CD4-positive, alpha-beta memory T cell (primary cell): ENCODE measurements at regions not wholly inside any gene's neighbourhood (a gene's known extent, or its start where the extent isn't known, plus 50 kb on each side); places are given as distances from the start of the nearest gene placed in this dataset.

ENCODE experiments used
- CTCF ChIA-PET: fragments of 350-600 bp; sonication (Branson Sonifier 250); formaldehyde crosslinking; loops from one replicate; lab custom pipeline; 2021; ENCODE audit warnings: inconsistent platforms; ENCODE audit not compliant: partially characterized antibody; lab: Charles Lee
- POLR2A ChIA-PET: fragments of 350-600 bp; sonication (Branson Sonifier 250); formaldehyde crosslinking; loops from one replicate; lab custom pipeline; 2021; ENCODE audit not compliant: partially characterized antibody; lab: Charles Lee
- DNase-seq, 5 donors: peaks; one replicate each; pipeline versions ENCODE4 v3.0.0 to v3.0.0-alpha.2; 2020 to 2022; ENCODE audit warnings: mixed read lengths in 1 of 5
- H3K27ac ChIP-seq: one replicate; pipeline ENCODE4 v1.7.0; 2013; ENCODE audit warnings: low read depth, low read length
- H3K27me3 ChIP-seq: 2 replicates; pipeline ENCODE4 v1.7.0; 2013; ENCODE audit warnings: mild to moderate bottlenecking, low read length, moderate library complexity; ENCODE audit not compliant: insufficient read depth
- H3K36me3 ChIP-seq: 2 replicates; pipeline ENCODE4 v1.7.0; 2013; ENCODE audit warnings: mild to moderate bottlenecking, low read length, moderate library complexity; ENCODE audit not compliant: insufficient read depth
- H3K4me1 ChIP-seq: 2 replicates; pipeline ENCODE4 v1.7.0; 2013; ENCODE audit warnings: mild to moderate bottlenecking, low read length, moderate library complexity; ENCODE audit not compliant: insufficient read depth
- H3K4me3 ChIP-seq, 2 donors: one replicate each; pipeline ENCODE4 v1.7.0; 2013; ENCODE audit warnings: low read length in 2 of 2, mild to moderate bottlenecking in 1 of 2
- H3K9me3 ChIP-seq, 2 donors: one replicate each; pipeline ENCODE4 v1.7.0; 2013; ENCODE audit warnings: low read length in 2 of 2, control low read depth in 1 of 2; ENCODE audit not compliant: control insufficient read depth in 1 of 2
- H3K27ac Mint-ChIP-seq, 7 donors: one replicate each; pipeline ENCODE4 v1.8.0; 2020 to 2021; ENCODE audit warnings: mixed read lengths in 7 of 7, mild to moderate bottlenecking in 6 of 7, inconsistent platforms in 3 of 7, moderate library complexity in 3 of 7
- H3K27me3 Mint-ChIP-seq, 2 donors: one replicate each; pipeline ENCODE4 v1.8.0; 2020 to 2021; ENCODE audit warnings: mixed read lengths in 2 of 2
- H3K36me3 Mint-ChIP-seq, 2 donors: one replicate each; pipeline ENCODE4 v1.8.0; 2020 to 2021; ENCODE audit warnings: mixed read lengths in 2 of 2, inconsistent platforms in 1 of 2, mild to moderate bottlenecking in 1 of 2
- H3K4me1 Mint-ChIP-seq, 4 donors: one replicate each; pipeline ENCODE4 v1.8.0; 2020 to 2021; ENCODE audit warnings: mixed read lengths in 4 of 4, mild to moderate bottlenecking in 1 of 4
- H3K4me3 Mint-ChIP-seq, 8 donors: one replicate each; pipeline ENCODE4 v1.8.0; 2020 to 2021; ENCODE audit warnings: mixed read lengths in 8 of 8, mild to moderate bottlenecking in 7 of 8, moderate library complexity in 6 of 8, inconsistent platforms in 3 of 8
- H3K9me3 Mint-ChIP-seq, 8 donors: one replicate each; pipeline ENCODE4 v1.8.0; 2020 to 2021; ENCODE audit warnings: mixed read lengths in 8 of 8, mild to moderate bottlenecking in 5 of 8, inconsistent platforms in 3 of 8, moderate library complexity in 1 of 8
- intact Hi-C: fragments of 100-400 bp; cut with micrococcal nuclease; formaldehyde crosslinking; loops from one replicate; pipeline ENCODE4 v1.15.1; 2023

DNA sequence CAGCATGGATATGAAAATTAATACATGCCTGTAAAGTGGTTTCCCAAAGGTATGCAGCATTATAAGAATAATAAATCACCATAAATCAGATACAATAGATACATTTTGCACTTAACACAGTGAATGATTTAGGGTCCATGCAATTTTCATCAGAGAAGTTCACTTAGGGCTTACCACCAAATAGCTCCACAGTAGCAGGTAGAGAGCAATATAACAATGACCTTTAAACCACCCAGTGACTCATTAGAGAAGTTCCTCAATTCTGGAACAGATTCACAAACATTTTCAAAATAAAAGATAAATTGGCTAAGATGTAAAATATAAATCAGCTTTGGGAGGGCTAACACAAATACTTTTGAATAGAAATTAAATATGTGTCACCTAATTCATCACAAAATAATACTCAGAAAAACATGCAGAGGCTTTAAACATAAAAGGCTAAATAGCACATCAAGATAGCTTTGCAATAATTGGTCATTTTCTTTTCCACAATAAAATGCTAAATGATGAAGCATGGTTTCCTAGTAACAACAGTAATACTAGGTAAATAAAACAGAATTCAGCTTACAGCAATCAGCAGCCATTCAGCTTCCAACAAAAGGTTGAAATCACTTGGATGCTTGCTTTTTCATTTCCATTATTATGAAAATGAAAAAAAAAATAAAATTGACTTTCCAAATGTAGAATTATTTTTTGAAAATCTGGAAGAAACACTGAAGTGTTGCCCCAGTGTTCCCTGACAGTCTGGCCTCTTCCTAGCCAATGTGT lies 84.3 kb upstream of the NBEA start:
- no peak overlapping the region for H3K4me3 Mint-ChIP-seq
- Histone ChIP-seq H3K27me3 (no peaks in the 10 kb centered on the region), H3K9me3 (no peaks in the 10 kb centered on the region), H3K4me3 (no peak overlapping the region), H3K27ac (no peak overlapping the region), H3K36me3 (no peaks in the 10 kb centered on the region), H3K4me1 (no peaks in the 10 kb centered on the region)
- no peak for DNase-seq
- H3K36me3 Mint-ChIP-seq = no peaks in the 10 kb centered on the region
- ChIA-PET POLR2A (no interaction called here), CTCF (no interaction called here)
- no peaks in the 10 kb centered on the region for H3K4me1 Mint-ChIP-seq
- H3K27me3 Mint-ChIP-seq = no peaks in the 10 kb centered on the region
- H3K9me3 Mint-ChIP-seq = peaks cover 0 to 7% (median 2%) of the 10 kb centered on the region in 8 donors
- no peak overlapping the region for H3K27ac Mint-ChIP-seq
- intact Hi-C loops = no loop called here

DNA sequence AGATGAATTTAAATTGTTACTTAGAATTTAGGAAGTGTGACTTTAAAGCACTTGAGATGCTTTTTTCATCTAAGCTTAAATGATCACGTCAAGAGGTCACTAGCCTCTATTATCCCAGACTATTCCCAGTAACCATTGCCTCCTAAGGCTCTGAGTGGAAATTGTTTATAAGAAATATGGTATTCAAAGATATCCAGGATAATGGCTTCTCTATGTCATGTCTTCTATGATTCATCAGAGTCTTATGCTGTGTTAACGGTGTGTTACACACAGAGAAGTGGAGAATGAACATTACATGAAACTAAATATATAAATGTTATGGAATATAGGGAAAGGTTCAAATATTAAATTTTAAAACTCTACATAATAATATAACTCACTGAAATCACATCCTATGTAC lies 79.8 kb upstream of the NBEA start:
- H3K36me3 ChIP-seq = no peaks in the 10 kb centered on the region
- no peaks in the 10 kb centered on the region for H3K4me1 ChIP-seq
- H3K9me3 Mint-ChIP-seq = peaks cover 0 to 7% (median 0%) of the 10 kb centered on the region in 8 donors
- no peaks in the 10 kb centered on the region for H3K36me3 Mint-ChIP-seq
- intact Hi-C loops = no loop called here
- no peaks in the 10 kb centered on the region for H3K27me3 ChIP-seq
- H3K27ac ChIP-seq = no peak overlapping the region
- CTCF ChIA-PET = no interaction called here
- no peaks in the 10 kb centered on the region for H3K9me3 ChIP-seq
- H3K27ac Mint-ChIP-seq = no peak overlapping the region
- no peak overlapping the region for H3K4me3 ChIP-seq
- POLR2A ChIA-PET = no interaction called here
- H3K4me1 Mint-ChIP-seq = no peaks in the 10 kb centered on the region
- H3K27me3 Mint-ChIP-seq = no peaks in the 10 kb centered on the region
- no peak overlapping the region for H3K4me3 Mint-ChIP-seq
- DNase-seq = no peak

DNA sequence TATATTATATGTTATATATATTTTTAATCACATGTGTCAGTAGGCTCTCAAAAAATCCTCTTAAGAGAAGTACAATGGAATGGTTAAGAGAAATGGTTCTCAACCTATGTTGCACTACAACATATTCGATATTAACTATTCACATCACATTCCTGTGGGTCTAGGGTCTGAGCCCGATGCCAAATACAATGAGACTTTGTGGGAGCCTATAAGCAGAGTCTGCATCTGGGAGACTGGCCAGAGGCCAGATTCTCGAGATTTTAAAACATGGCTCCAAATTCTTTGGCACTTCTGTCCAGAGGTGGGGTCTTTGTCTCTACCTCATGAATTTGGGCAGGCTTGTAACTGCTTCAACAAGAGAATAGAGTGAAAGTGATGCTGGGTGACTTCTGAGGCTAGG lies 79.4 kb upstream of the NBEA start:
- Mint-ChIP-seq H3K9me3 (peaks cover 0 to 7% (median 0%) of the 10 kb centered on the region in 8 donors), H3K36me3 (no peaks in the 10 kb centered on the region), H3K27me3 (no peaks in the 10 kb centered on the region), H3K4me1 (no peaks in the 10 kb centered on the region), H3K27ac (no peak overlapping the region), H3K4me3 (no peak overlapping the region)
- H3K4me1 ChIP-seq = no peaks in the 10 kb centered on the region
- H3K27me3 ChIP-seq = no peaks in the 10 kb centered on the region
- intact Hi-C loops = no loop called here
- H3K9me3 ChIP-seq = no peaks in the 10 kb centered on the region
- H3K27ac ChIP-seq = no peak overlapping the region
- ChIA-PET POLR2A (no interaction called here), CTCF (no interaction called here)
- H3K4me3 ChIP-seq = no peak overlapping the region
- H3K36me3 ChIP-seq = no peaks in the 10 kb centered on the region
- no peak for DNase-seq

DNA sequence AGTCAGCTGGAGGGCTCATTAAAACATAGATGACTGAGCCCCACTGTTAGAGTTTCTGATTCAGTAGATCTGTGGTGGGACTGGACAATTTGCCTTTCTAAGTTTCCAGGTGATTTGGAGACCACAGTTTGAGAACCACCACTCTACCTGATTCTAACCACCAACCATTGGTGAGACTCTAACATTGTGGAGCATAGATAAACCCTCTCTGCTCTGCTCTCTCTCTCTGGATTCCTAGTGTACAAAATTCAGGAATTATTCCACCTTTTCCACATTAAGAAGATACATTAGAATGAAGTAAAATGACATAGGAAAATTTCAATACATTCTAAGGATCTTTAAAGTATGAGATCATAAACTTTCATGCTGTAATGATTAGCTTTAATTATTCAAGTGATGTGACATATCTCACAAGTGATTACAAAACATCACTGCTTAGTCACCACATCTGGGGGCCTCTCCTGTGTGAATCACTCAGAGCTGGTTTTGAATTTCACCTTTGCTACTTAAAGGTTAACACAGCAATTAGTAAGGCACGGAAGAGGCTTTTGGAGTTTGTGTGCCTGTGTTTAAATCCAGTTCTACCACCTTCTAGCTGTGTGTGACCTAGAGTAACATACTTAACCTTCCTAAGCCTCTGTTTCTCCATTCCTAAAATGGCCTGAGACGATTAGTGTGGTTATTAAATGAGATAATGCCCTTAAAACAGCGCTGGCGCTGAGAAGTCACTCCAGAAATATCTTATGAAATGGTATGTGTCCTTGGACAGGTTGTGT lies 78.5 kb upstream of the NBEA start:
- POLR2A ChIA-PET = no interaction called here
- Mint-ChIP-seq H3K4me3 (no peak overlapping the region), H3K9me3 (peaks cover 0 to 7% (median 0%) of the 10 kb centered on the region in 8 donors), H3K4me1 (no peaks in the 10 kb centered on the region), H3K27ac (no peak overlapping the region), H3K36me3 (no peaks in the 10 kb centered on the region), H3K27me3 (no peaks in the 10 kb centered on the region)
- Histone ChIP-seq H3K4me3 (no peak overlapping the region), H3K4me1 (no peaks in the 10 kb centered on the region), H3K27ac (no peak overlapping the region), H3K27me3 (no peaks in the 10 kb centered on the region), H3K9me3 (no peaks in the 10 kb centered on the region), H3K36me3 (no peaks in the 10 kb centered on the region)
- CTCF ChIA-PET = no interaction called here
- no peak for DNase-seq
- intact Hi-C loops = no loop called here

DNA sequence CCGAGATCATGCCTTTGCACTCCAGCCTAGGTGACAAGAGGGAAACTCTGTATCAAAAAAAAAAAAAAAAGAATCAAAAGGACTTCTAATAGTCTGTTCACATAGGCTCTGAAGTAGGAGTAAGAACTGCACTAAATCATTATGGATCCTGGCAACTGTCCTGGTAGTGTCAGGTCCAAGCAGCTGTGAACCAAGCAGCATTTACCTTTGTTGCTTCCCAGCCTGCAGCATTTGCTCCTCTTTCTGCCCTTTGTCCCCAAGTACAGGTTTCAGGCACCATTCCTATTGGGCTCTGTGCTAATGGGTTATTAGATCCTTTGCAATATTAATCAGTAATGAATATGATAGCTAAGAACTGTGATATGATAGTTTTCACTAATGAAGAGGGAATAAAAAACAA lies 77.4 kb upstream of the NBEA start:
- ChIA-PET CTCF (no interaction called here), POLR2A (no interaction called here)

DNA sequence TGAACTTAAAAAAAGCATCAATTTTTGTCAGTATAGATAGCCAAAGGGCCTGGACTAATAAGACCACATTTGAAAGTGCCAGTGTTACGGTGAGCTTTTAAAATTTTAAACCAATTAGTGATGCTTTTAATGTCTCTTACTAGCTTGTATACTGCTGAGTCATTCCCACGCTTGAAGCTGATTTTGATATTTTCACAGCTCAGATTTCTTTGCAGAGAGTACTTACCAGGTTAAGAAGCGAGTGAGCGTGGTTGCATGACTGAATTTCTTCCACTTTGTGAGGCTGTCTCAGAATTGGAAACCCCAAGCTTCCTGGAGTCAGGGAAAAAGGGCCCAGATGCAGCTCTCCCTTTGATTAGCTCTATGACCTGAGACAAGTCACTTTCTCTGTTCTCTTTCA lies 74.5 kb upstream of the NBEA start:
- H3K27ac ChIP-seq = no peak overlapping the region
- intact Hi-C loops = no loop called here
- POLR2A ChIA-PET = no interaction called here

More for the DNA sequence above, 77.4 kb upstream of the NBEA start:
- Mint-ChIP-seq H3K9me3 (peaks cover 0 to 4% (median 0%) of the 10 kb centered on the region in 8 donors), H3K27me3 (no peaks in the 10 kb centered on the region), H3K4me1 (no peaks in the 10 kb centered on the region), H3K27ac (no peak overlapping the region), H3K36me3 (no peaks in the 10 kb centered on the region), H3K4me3 (no peak overlapping the region)
- Histone ChIP-seq H3K4me1 (no peaks in the 10 kb centered on the region), H3K4me3 (no peak overlapping the region), H3K27ac (no peak overlapping the region), H3K9me3 (no peaks in the 10 kb centered on the region), H3K36me3 (no peaks in the 10 kb centered on the region), H3K27me3 (no peaks in the 10 kb centered on the region)
- DNase-seq = no peak
- intact Hi-C loops = no loop called here

DNA sequence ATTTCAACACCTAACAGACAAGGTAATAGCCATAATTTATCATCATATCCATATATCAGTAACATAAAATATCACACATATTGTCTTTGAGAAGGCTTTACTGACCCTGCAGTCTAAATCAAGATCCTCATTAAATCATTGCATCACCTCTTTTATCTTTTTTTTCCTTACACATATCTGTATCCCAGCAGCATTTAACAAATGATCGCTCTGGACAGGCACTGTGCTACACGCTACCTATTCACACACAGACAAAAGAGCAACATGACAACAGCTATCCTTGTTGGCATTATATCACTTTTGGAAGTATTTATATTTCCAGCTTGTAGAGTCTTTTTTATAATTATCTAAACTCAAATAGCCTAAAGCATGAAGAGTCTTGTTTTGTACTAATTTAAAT lies 73.3 kb upstream of the NBEA start:
- Histone ChIP-seq H3K4me1 (no peaks in the 10 kb centered on the region), H3K27ac (no peak overlapping the region), H3K4me3 (no peak overlapping the region), H3K27me3 (no peaks in the 10 kb centered on the region), H3K36me3 (no peaks in the 10 kb centered on the region), H3K9me3 (no peaks in the 10 kb centered on the region)
- DNase-seq = no peak
- ChIA-PET POLR2A (no interaction called here), CTCF (no interaction called here)
- Mint-ChIP-seq H3K27me3 (no peaks in the 10 kb centered on the region), H3K4me3 (no peak overlapping the region), H3K27ac (no peak overlapping the region), H3K9me3 (no peaks in the 10 kb centered on the region), H3K4me1 (no peaks in the 10 kb centered on the region), H3K36me3 (no peaks in the 10 kb centered on the region)
- intact Hi-C loops = no loop called here

More for the DNA sequence above, 74.5 kb upstream of the NBEA start:
- no peak overlapping the region for H3K27ac Mint-ChIP-seq
- no peaks in the 10 kb centered on the region for H3K27me3 ChIP-seq
- no peak overlapping the region for H3K4me3 ChIP-seq
- no peaks in the 10 kb centered on the region for H3K4me1 ChIP-seq
- H3K4me3 Mint-ChIP-seq = no peak overlapping the region
- H3K9me3 Mint-ChIP-seq = no peaks in the 10 kb centered on the region
- no peaks in the 10 kb centered on the region for H3K36me3 ChIP-seq
- H3K36me3 Mint-ChIP-seq = no peaks in the 10 kb centered on the region
- H3K9me3 ChIP-seq = no peaks in the 10 kb centered on the region
- H3K4me1 Mint-ChIP-seq = no peaks in the 10 kb centered on the region
- no peak for DNase-seq
- CTCF ChIA-PET = interaction anchor here (1.3 kb wide), 1 partner anchor 20 kb away, joined by 4 read pairs; no protein-coding TSS in a partner anchor
- no peaks in the 10 kb centered on the region for H3K27me3 Mint-ChIP-seq
